LoVo (cell line): ENCODE measurements at regions not wholly inside any gene's neighbourhood (a gene's known extent, or its start where the extent isn't known, plus 50 kb on each side); places are given as distances from the start of the nearest gene placed in this dataset.

Experiments
- DNase-seq: peaks from one replicate; pipeline ENCODE4 v3.0.0-alpha.2; 2016; ENCODE audit warnings: low spot score

DNA sequence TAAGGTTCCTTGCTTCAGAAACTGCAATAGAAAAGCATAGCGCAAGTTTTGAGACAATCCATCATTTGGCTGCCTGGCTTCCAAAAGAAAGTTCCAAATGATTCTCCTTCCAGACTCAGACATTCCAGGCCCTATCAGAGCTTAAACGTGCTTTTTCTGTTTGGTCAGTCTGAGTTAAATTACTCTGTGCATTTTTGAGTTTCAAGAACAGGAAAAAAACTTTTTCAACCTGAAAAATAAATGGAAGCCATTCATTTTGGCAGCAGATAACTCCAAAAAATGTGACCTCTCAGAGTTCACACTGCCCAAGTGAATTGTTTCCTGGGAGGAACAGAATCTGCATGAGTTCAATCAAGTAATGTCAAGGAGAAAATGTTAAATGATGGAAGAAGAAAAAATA, 354.2 kb downstream of the CXCL12 start:
- no peak for DNase-seq

DNA sequence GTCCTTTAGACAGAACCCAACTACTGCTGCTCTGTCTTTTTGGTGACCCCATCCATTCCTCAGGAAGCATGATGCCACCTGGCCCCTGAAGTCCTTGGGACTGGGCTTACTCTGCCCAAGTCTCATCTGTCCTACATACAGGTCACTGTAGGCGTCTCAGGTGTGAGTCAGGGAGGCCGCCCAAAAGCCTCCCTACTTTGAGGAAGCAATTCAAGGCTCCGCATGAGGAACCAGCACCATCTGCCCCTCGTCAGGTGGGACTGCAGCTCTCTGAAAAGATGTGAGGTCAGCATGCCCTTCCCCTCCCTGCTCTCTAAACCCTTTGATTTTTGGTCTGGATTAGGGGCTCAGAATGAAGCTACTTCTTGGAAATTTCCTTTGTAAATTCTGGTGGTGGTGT, 354.8 kb downstream of the CXCL12 start:
- no peak for DNase-seq

DNA sequence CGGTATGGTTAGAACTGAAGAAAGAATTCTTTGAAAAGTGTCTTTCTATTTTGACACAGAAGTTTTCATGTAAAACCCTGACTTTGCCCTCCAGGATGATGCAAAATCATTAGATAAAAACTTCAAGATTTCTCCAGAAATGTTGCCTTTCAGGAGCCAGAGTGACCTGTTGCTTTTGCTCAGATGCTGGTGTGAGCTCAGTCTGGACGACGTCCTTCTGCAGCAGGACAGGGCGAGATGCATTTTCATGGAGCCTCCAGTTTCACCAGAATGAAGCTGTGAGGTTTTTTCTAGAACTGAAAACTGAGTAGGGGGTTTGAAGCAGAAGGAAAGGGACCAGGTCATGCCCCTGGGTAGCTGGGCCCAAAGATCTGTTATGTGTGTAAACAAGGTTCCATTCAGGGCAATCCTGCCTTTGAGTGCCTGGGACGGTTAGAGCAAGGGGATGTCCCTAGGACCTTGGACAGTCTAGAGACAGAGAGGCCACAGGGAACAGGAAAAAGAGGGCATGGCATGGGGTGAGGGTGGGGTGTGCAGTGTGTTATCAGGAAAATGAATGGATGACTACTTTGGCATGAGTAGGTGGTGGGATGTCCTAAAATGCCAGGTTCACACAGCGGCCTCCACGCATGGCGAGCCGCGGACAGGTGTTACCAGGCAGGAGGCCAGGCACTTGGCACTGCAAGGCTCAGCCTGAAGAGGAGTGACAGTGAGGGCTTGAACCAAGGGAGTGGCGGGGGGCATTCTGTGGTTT, 356.3 kb downstream of the CXCL12 start:
- DNase-seq, result no peak

DNA sequence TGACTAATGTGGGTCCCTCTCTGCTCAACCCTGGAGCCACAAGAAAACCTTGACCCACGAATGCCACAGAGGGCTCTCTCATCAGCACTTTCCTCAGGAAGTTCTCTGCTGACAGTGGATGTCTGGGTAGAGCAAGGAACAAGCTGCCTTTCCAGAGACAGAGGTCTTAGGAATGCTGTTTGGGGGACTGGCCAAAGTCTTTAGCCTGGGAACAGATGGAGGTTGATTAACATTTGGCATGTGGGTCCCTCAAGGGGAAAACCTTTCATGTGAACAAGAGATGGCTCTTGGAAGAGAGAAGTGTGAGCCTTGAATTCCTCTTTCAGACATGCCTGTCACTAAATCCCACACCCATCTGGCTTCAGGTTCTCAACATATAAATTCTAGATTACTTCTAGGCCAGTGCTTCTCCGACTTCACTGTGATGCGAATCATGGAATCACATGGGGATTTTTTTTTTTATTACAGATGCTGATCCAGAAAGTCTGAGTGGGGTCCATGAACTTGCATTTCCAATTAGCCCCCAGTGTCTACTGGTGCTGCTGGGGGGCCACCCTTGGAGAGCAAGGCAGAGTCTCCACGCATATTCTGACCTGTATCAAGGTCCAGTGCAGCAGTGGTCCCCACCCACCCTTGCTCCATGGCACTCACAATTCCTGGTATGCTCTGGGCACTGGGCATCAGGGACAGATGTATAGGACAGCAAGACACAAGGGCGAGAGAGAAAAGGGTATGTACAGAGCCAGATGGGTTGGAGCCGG, 360.4 kb downstream of the CXCL12 start:
- DNase-seq, result no peak

DNA sequence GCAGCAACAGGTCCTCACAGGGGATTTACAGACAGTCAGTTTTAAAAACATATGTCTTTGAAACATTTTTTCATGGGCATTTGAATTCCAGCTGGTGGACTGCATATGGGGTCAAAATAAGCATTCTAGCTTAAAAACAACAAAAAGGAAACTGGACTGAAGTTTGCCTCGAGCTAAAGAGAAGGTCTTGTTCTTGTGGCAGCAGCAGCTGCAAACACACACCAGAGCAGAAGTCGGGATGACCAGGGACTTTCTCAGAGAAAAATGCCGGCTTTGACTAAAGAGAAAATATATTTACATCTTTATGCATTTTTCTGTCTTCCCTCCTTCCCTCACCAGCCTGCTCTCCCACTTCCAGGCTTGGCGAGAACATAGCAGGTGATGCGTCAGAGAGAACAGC, 361.4 kb downstream of the CXCL12 start:
- no peak for DNase-seq

DNA sequence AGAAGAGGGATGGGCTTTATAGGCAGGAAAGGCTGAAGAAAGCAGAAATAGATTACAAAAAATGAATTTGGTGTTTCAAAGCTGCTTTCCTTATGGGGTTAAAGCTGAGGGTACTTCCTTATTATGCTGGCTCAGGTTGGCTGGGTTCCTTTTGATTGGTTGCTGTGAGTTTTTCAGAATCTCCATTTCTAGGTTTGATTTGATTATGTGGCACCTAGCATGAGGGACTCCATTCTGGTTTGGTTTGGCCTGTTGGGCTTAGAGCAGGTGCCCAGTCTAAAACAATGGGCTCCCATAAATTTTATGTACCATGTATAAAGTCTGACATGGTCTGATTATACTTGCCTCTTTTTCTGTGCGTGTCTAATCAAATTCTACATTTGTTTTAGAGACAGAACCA, 362.7 kb downstream of the CXCL12 start:
- no peak for DNase-seq

DNA sequence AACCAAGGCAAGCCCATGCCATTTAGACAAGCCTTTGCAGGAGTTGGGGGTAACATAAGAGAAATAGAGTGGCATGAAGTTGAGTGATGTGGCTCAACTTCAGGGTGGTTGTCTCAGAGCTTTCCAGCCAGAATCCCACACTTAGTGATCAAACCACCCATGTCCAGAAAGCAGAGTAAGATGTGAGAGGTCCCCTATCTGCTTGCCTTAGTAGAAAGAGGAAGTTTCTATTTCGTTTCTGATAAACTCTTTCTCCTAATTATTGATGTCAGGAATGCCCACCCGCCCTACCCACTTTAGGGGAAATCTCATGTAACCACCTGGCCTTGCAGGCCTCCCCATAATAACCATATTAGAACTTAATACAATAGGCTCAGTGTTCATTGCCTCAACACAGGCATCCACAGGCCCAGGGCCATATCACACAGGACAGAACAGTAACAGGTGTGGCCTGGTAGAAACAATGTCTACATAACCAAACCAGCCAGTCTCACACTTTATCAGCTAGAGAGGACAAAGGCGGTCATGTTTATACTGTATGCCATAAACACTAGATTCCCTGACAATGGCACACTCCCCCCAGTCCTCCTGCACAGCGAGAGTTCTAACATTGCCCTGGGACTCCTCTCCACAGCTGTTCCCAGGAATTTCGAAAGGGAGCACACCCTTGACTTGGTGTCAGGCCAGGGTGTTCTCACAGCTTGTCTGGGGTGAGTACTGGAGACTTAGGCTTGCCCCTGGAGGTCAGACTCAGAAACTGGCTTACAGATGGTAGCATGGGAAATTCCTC, 364.4 kb downstream of the CXCL12 start:
- no peak for DNase-seq

DNA sequence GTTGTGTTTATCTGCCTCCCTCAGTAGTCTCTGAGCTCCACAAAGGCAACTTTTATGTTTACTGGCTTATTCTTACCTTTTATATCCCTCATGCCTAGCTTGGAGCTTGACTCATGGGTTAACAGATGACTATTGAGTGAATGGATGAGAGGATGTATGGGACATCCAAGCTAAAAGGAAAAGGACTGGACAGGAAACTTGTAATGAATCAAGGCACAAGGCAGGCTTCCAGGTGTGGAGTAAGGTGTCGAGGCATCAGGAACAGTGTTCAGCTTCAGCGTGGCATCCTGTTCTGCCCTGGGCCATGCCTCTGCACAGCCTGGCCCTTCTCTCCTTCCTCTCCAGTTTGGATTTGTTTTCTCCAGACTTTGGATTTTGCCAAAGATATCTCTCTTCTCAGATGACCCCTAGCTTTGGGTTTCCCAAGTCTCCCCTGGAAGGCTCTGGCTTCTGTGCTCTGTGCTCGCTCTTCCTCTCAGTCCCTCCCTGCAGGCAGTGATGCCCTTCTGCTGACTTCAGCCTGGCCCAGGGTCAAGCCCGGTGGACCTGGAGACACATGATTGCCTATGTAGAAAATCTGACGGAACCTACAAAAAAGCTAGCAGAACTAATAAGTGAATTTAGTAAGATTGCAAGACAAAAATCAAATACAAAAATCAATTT, 367.3 kb downstream of the CXCL12 start:
- no peak for DNase-seq

DNA sequence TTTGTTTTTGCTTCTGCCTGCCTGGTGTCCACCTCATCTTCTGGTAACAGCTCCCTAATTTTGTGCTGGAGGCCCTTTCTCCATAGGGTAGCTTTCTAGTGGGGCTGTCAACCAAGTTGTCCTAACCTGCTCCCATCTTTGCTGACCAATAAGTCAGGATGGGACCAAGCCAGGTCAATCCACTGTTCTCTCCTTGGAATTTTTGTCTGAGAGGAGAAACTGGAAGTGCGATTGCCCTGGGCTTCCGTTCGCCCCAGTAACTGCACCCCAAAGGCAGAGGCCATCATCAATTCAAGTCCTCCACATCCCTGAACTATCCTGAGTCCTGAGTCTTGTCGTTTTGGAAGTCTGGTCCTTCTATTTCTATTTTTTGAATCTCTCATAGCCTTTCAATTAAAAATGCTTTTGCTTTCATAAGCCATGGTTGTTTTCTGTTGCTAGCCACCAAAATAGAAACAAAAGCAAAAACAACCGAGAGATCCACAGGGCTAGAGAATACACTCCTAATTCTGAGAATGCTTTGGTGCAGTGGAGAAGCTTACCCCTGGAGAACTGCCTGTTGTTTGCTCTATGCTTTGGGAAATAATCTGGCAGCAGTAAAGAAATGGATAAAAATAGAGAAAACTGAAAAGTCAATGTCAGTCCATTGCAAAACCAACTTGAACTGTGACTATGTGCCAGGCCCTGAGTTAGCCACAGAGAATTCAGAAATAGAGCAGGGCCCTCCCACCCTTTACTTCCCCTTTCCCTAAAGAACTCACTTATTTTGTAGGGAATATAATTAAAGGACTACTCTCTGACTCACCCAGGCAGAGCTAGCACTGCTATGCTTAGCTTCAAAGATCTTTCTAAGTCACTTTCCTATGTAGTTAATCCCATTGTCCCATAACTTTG, 368.1 kb downstream of the CXCL12 start:
- no peak for DNase-seq

DNA sequence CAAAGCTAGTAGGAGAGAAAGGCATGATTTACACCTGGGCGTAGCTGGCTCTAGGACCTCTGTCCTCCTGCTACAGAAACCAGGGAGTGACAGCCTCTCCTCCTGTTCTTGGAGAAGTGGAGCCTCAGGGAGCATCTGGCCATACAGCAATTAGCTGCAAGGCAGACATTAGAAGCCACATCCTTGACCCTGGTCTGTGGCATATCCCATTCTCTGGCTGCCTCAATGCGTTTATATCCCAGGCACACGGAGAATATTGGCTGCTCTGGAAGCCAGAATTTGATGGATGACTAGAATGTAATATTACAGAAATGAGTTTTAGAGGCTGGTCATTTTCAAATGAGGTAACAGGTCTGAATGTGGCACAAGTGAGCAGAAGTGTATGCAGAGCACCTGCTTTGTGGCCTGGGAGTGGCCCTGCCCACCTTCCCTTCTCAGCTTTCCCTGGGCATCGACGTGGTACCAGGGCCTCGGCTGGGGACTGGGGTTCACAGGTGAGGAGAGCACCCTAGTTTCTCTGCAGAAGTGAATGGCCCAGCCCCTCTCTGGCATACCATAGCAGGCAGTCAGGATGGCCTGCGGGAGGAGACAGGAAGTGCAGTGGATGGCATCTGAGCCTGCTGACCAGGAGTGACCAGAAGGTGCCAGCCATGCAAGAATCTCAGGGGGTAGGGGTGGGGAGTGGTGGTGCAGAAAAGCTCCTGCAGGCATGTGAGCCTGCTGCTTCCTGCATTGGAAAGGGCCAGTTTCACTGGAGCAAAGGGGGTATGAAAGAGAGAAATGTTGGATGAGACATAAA, 367.2 kb upstream of the ZNF32 start:
- no peak for DNase-seq

DNA sequence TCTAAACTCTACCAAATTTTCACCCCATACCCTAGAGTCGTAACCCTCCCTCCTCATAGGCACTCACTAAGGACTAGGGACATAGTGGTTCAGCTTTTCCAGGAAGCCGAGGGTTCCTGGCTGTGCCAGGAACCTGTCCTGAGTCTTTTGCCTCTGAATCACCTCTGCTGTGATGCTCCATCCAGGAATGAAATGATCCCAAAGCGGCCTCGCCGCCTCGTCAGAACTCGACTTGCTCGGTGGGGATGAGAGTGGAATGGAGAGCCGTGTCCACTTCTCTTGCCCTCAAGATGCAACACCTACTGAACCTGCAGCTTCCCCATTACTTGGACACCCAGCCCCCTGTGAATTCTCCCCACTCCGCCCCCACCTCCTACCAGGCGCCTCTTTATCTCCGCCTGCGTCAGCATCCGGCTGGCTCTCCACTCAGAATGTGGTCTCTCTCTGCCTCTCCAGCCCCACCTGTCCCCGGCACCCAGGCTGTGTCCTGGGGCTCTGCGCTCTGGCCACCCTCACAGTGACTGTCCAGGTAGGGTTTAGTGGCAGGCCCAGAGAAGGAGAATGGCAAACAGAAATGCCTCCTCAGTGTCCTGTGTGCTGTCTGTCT, 366.1 kb upstream of the ZNF32 start:
- no peak for DNase-seq

DNA sequence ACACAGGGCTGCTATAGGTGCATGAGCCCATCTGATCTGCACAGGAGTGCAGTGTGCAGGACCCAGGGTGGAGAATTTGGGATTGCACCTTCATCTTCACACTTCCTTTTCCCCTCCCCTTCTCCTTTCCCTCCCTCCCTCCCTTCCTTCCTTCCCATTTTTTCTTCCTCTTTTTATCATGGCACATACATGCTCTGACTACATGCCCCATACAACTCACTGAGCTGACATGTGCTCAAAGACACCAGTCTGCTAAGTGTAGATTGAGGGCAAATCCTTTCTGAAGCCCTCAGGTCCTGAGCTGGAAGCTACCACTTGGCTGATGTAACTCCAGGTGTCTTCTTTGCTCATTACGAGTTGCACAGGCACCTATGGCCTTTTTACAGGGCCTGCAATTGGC, 365.3 kb upstream of the ZNF32 start:
- no peak for DNase-seq

DNA sequence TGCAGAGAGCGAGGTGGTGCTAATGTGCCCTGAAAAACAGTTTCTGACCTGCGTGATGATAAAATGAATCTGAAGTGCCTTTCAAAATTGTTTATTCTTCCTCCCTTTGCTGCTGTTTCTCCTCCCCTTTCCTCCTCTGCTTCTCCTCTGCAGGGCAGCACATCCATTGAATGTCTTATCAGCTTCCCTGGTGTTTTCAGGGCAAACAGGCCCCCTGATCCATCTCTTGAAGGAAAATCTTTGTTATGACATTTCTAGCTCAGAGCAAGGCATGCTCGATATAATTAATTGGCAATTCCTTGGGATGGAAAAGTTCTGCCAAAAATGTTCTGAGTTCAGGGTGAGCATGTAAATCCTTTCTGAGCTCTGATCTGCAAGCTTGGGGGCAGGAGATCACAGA, 364.2 kb upstream of the ZNF32 start:
- no peak for DNase-seq

DNA sequence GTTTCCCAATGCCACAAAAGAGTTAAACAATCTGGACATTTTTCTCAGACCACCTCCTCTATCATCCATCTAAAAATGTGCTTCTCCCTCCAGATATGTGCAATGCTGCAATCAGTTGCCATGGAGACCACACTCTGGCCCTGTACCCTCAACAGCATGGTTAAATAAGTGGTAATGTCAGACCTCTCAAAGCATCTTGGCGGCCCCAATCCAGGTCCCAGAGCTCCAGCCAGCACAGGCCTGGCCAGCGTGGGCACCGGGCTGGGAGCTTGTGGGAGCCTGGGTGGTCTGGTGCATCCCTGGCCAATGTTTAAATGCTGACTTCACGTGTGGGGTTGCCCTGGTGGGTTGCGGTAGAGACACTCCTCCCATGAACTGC, 362.9 kb upstream of the ZNF32 start:
- no peak for DNase-seq

DNA sequence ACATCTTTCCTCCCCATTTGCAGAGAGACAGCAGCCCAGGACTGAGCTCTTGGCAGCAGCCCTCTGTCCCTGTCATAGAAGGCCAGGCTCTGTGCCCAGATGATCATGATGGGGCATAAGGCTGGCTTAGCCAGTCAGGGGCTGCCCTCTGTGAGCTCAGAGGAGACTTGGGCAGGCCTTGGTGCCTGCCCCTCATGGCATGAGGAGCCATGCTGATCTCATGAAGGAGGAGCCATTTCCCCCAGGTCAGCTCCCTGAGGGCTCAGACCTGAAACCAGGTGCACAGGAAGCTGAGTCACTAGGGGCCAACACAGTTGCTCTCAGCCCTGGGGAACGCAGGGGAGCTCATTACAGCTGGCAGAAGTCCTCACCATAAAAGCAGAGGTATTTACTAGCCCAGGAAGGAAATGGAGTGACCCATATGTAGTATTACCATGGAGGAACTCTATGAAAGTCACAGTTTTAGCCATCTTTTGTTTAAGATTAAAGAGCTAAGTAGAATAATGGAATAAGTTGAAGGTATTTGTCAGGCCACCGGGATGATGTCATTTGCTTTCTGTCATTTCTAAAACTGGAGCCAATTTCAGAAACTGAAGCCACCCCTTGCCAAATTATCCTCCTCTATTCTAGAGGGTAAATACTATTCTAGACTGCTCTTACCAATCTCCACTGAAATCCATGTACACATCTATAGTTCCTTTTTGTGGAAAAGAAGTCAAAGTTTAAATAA, 362.4 kb upstream of the ZNF32 start:
- no peak for DNase-seq

DNA sequence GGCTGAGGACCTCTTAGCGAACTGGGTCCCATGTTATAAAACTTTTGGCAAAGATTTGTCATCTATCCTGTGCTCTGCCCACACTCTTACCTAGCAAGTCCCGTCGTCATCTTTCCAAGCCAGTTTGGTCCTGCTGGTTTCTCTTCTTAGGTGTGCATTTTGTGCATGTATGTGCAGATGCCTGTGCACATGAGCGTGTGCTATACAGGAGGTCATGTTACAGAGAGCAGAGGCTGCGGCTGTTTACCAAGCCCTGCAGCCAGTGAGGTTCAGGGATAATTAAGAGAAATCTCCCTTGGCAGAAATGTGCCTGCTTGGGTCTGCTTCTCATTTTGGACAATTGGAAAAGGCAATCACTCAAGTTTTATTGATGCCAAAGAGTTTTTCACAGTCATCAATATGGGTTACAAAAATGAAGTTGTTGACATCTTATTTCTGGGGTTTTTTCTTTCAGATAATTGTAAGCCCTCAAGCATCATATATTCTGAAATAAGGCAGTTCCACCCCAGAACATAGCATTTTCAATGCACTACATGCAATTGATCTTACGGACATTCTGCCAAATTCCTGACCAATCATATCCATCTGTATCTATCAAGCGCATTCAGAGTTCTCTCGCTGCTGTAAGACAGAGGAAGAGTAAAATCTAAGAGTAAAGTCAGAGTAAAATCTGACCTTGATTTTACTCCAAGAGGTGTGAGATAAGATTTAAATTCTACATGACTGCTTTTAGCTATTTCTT, 361.4 kb upstream of the ZNF32 start:
- DNase-seq, result no peak

DNA sequence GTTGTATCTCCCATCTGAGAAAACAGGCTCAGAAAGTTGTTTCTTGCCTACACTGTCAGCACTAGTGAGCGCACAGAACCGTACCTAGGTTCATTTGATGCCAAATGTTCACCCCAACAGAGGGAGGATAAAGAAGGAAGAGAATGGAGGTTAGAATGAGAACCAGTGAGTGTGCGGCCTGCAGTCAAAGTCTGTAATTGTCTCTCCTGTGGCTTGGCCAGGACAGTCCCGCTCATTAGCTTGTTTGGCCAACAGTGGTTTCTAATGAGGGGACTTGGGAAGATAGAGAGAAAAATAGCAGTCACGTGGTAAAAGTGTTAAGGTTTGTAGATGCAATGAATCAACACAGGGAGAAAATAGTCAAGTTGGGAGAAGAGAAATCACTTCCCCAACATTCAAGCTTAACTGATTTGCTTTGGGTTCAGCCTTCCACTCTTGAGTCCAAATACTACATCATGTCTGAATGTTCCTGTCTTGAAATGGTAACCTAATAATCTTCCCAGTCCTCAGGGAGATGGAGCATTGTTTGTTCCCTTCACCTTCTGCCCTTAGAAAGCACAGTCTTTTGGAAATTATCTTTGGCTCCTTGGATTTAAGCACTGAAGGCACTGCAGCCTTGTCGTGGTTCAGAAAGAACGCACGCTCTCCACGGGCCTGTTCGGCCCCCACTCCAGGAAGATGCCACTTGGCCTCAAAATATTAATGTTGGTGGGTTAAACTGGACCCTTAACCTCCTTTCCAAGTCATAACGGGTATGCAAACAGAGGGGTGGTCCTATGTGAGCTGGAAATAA, 360.4 kb upstream of the ZNF32 start:
- DNase-seq, result no peak
